ENCODE measurements at regions not wholly inside any gene's neighbourhood (a gene's known extent, or its start where the extent isn't known, plus 50 kb on each side); places are given as distances from the start of the nearest gene placed in this dataset.

- Mint-ChIP-seq H3K27me3 (ENCODE audit: low read depth in 3 of 3) (peaks cover 7 to 10% (median 8%) of the 10 kb centered on the region in 3 donors), H3K4me1 (peaks cover 1% of the 10 kb centered on the region), H3K9me3 (peaks cover 0 to 2% (median 0%) of the 10 kb centered on the region in 7 donors), H3K27ac (no peak overlapping the region), H3K4me3 (no peak overlapping the region), H3K36me3 (no peaks in the 10 kb centered on the region)
- Histone ChIP-seq H3K4me3 (replicated peaks in 1 of 3; ENCODE audit: low read depth in 2 of 3, low read length in 3 of 3) (no peak overlapping the region), H2AFZ (ENCODE audit: insufficient read depth, low read depth, low read length, poor library complexity, severe bottlenecking) (no peak overlapping the region), H4K20me1 (ENCODE audit: insufficient read depth, low read length) (no peaks in the 10 kb centered on the region), H3K9ac (ENCODE audit: insufficient read depth, low read length, poor library complexity, severe bottlenecking) (no peak overlapping the region), H3K4me2 (replicated peaks; ENCODE audit: extremely low read depth, low read length, poor library complexity, severe bottlenecking) (no peak overlapping the region), H3K4me1 (ENCODE audit: control insufficient read depth in 1 of 2, insufficient read depth in 2 of 2, low read length in 2 of 2) (no peaks in the 10 kb centered on the region), H3K79me2 (ENCODE audit: insufficient read depth, low read length) (no peaks in the 10 kb centered on the region), H3K36me3 (replicated peaks in 1 of 2; ENCODE audit: control insufficient read depth in 1 of 2, insufficient read depth in 2 of 2, low read length in 2 of 2) (no peaks in the 10 kb centered on the region), H3K27me3 (ENCODE audit: control insufficient read depth in 2 of 2, insufficient read depth in 2 of 2, low read length in 2 of 2) (peaks cover 6 to 8% of the 10 kb centered on the region in 2 donors), H3K9me3 (replicated peaks in 1 of 2; ENCODE audit: control insufficient read depth in 1 of 2, insufficient read depth in 1 of 2, low read length in 2 of 2) (no peaks in the 10 kb centered on the region), H3K27ac (ENCODE audit: low read depth in 1 of 2, low read length in 2 of 2) (no peak overlapping the region)
- no peak for TF ChIP-seq CTCF (IDR thresholded peaks at IDR 0.05)
- intact Hi-C loops (cut with micrococcal nuclease) = no loop called here
- DNase-seq = no peak
- WGBS (ENCODE audit: insufficient coverage) = no CpG with 5 or more reads among the region's 1 CpG
Measured at GRCh38 chr20:5489601-5490000, 121.2 kb downstream of the GPCPD1 start.

- no peak for DNase-seq
- Histone ChIP-seq H2AFZ (ENCODE audit: insufficient read depth, low read depth, low read length, poor library complexity, severe bottlenecking) (no peak overlapping the region), H3K4me2 (replicated peaks; ENCODE audit: extremely low read depth, low read length, poor library complexity, severe bottlenecking) (no peak overlapping the region), H3K27ac (ENCODE audit: low read depth in 1 of 2, low read length in 2 of 2) (no peak overlapping the region), H3K4me1 (ENCODE audit: control insufficient read depth in 1 of 2, insufficient read depth in 2 of 2, low read length in 2 of 2) (no peaks in the 10 kb centered on the region), H3K79me2 (ENCODE audit: insufficient read depth, low read length) (no peaks in the 10 kb centered on the region), H3K36me3 (replicated peaks in 1 of 2; ENCODE audit: control insufficient read depth in 1 of 2, insufficient read depth in 2 of 2, low read length in 2 of 2) (no peaks in the 10 kb centered on the region), H3K9ac (ENCODE audit: insufficient read depth, low read length, poor library complexity, severe bottlenecking) (no peak overlapping the region), H4K20me1 (ENCODE audit: insufficient read depth, low read length) (no peaks in the 10 kb centered on the region), H3K4me3 (replicated peaks in 1 of 3; ENCODE audit: low read depth in 2 of 3, low read length in 3 of 3) (no peak overlapping the region), H3K9me3 (replicated peaks in 1 of 2; ENCODE audit: control insufficient read depth in 1 of 2, insufficient read depth in 1 of 2, low read length in 2 of 2) (no peaks in the 10 kb centered on the region), H3K27me3 (ENCODE audit: control insufficient read depth in 2 of 2, insufficient read depth in 2 of 2, low read length in 2 of 2) (peaks cover 6 to 8% of the 10 kb centered on the region in 2 donors)
- Mint-ChIP-seq H3K27me3 (ENCODE audit: low read depth in 3 of 3) (peaks cover 7 to 10% (median 8%) of the 10 kb centered on the region in 3 donors), H3K9me3 (peaks cover 0 to 2% (median 0%) of the 10 kb centered on the region in 7 donors), H3K4me1 (peaks cover 1% of the 10 kb centered on the region), H3K4me3 (no peak overlapping the region), H3K27ac (peak overlapping the region in 1 of 7 donors; percentile 23), H3K36me3 (no peaks in the 10 kb centered on the region)
- no CpG with 5 or more reads among the region's 2 CpGs for WGBS (ENCODE audit: insufficient coverage)
- intact Hi-C loops (cut with micrococcal nuclease) = no loop called here
- TF ChIP-seq CTCF (IDR thresholded peaks at IDR 0.05) = no peak
Measured at GRCh38 chr20:5488823-5489222, 122.0 kb downstream of the GPCPD1 start.
